ENCODE measurements at regions not wholly inside any gene's neighbourhood (a gene's known extent, or its start where the extent isn't known, plus 50 kb on each side); places are given as distances from the start of the nearest gene placed in this dataset.

- no peak for TF ChIP-seq CTCF (IDR thresholded peaks at IDR 0.05; ENCODE audit: low read length)
- TF ChIP-seq EZH2 (IDR thresholded peaks at IDR 0.05; ENCODE audit: borderline replicate concordance, low read length) = no peak
These were observed 558.8 kb downstream of the MID1IP1 start for GRCh38 chrX:39360101-39360500.
